ENCODE measurements at regions not wholly inside any gene's neighbourhood (a gene's known extent, or its start where the extent isn't known, plus 50 kb on each side); places are given as distances from the start of the nearest gene placed in this dataset.
"Not testable (repeated sequence)": the region's sequence is repeated elsewhere in the genome, so short reads cannot be mapped to it uniquely, and the experiment has no call there.

DNA sequence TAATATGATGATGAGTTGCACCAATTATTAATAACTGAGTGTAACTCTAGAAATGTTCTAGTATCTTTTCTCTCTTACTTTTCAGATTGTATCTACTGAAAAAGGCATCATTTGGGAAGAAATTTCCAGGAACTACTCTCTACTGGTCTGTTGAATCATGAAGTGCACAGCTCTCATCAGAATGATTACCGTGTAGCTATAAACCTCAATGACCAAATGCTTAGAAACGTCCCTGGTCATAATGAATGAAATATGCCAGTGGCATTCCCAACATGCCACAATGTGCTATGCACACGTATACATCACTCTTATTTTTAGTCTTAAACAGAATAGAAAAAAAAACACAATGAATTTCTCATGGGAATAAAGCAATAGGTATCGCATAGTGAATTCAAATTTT lies 534.3 kb upstream of the OLFM3 start:
- no peaks in the 10 kb centered on the region for H3K27me3 ChIP-seq (replicated peaks; ENCODE audit: insufficient read depth)
- no peak for DNase-seq (ENCODE audit: low spot score)
- WGBS = 75% methylated on average over 4 of the region's 4 CpGs
- H3K4me3 ChIP-seq = no peak overlapping the region
- H3K36me3 ChIP-seq = no peaks in the 10 kb centered on the region
- H3K27ac ChIP-seq = no peak overlapping the region
- intact Hi-C loops (cut with DNase I) = no loop called here
- H3K9me3 ChIP-seq = no peaks in the 10 kb centered on the region
- no peaks in the 10 kb centered on the region for H3K4me1 ChIP-seq (replicated peaks)
- TF ChIP-seq POLR2A (IDR thresholded peaks at IDR 0.05) = no peak
- TF ChIP-seq, protein P1, sequence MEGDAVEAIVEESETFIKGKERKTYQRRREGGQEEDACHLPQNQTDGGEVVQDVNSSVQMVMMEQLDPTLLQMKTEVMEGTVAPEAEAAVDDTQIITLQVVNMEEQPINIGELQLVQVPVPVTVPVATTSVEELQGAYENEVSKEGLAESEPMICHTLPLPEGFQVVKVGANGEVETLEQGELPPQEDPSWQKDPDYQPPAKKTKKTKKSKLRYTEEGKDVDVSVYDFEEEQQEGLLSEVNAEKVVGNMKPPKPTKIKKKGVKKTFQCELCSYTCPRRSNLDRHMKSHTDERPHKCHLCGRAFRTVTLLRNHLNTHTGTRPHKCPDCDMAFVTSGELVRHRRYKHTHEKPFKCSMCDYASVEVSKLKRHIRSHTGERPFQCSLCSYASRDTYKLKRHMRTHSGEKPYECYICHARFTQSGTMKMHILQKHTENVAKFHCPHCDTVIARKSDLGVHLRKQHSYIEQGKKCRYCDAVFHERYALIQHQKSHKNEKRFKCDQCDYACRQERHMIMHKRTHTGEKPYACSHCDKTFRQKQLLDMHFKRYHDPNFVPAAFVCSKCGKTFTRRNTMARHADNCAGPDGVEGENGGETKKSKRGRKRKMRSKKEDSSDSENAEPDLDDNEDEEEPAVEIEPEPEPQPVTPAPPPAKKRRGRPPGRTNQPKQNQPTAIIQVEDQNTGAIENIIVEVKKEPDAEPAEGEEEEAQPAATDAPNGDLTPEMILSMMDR (IDR thresholded peaks at IDR 0.05) = no peak
- no peak for TF ChIP-seq POLR2AphosphoS5 (IDR thresholded peaks at IDR 0.05)

DNA sequence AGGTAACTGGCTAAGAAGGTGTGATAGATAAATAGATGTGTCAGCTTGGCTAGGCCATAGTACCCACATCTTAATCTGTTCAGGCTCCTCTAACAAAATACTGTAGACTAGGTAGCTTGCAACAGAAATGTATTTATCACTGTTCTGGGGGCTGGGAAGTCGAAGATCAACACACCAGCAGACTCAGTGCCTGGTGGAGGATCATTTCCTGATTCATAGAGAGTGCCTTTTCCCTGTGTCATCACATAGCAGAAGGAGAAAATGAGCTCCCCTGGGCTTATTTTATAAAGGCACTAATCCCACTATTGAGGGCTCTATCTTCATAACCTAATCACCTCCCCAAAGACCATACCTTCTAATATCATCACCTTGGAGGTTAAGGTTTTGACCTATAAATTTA lies 532.7 kb upstream of the OLFM3 start:
- H3K36me3 ChIP-seq = no peaks in the 10 kb centered on the region
- no peaks in the 10 kb centered on the region for H3K4me1 ChIP-seq (replicated peaks)

GRCh38 chr1:102500758-102501157 lies 504.0 kb upstream of the OLFM3 start:
- no peak for DNase-seq (ENCODE audit: low spot score)
- intact Hi-C loops (cut with DNase I) = no loop called here
- TF ChIP-seq, protein P1 (IDR thresholded peaks at IDR 0.05) = no peak
- TF ChIP-seq POLR2A (IDR thresholded peaks at IDR 0.05) (no peak), POLR2AphosphoS5 (IDR thresholded peaks at IDR 0.05) (no peak)

More for the DNA sequence above, 532.7 kb upstream of the OLFM3 start:
- no peak overlapping the region for H3K4me3 ChIP-seq
- no peak for DNase-seq (ENCODE audit: low spot score)
- TF ChIP-seq POLR2A (IDR thresholded peaks at IDR 0.05) (no peak), POLR2AphosphoS5 (IDR thresholded peaks at IDR 0.05) (no peak)
- TF ChIP-seq, protein P1 (IDR thresholded peaks at IDR 0.05) = no peak
- no peaks in the 10 kb centered on the region for H3K9me3 ChIP-seq
- no peaks in the 10 kb centered on the region for H3K27me3 ChIP-seq (replicated peaks; ENCODE audit: insufficient read depth)
- H3K27ac ChIP-seq = no peak overlapping the region
- intact Hi-C loops (cut with DNase I) = no loop called here
- 94% methylated on average over 1 of the region's 1 CpG for WGBS

GRCh38 chr1:102498929-102499328 lies 502.2 kb upstream of the OLFM3 start:
- Histone ChIP-seq H3K27me3 (replicated peaks; ENCODE audit: insufficient read depth) (no peaks in the 10 kb centered on the region), H3K27ac (no peak overlapping the region), H3K4me3 (no peak overlapping the region), H3K4me1 (replicated peaks) (no peaks in the 10 kb centered on the region), H3K36me3 (no peaks in the 10 kb centered on the region), H3K9me3 (no peaks in the 10 kb centered on the region)
- no peak for DNase-seq (ENCODE audit: low spot score)
- intact Hi-C loops (cut with DNase I) = no loop called here
- 83% methylated on average over 2 of the region's 2 CpGs for WGBS
- TF ChIP-seq, protein P1 (IDR thresholded peaks at IDR 0.05) = no peak
- TF ChIP-seq POLR2A (IDR thresholded peaks at IDR 0.05) (no peak), POLR2AphosphoS5 (IDR thresholded peaks at IDR 0.05) (no peak)

More at GRCh38 chr1:102500758-102501157, 504.0 kb upstream of the OLFM3 start:
- H3K27ac ChIP-seq = no peak overlapping the region
- H3K4me1 ChIP-seq (replicated peaks) = no peaks in the 10 kb centered on the region
- H3K9me3 ChIP-seq = no peaks in the 10 kb centered on the region
- 68% methylated on average over 3 of the region's 3 CpGs for WGBS
- H3K27me3 ChIP-seq (replicated peaks; ENCODE audit: insufficient read depth) = no peaks in the 10 kb centered on the region
- H3K36me3 ChIP-seq = no peaks in the 10 kb centered on the region
- no peak overlapping the region for H3K4me3 ChIP-seq

- intact Hi-C loops (cut with DNase I); H3K4me1 ChIP-seq (replicated peaks); H3K36me3 ChIP-seq; DNase-seq (ENCODE audit: low spot score); H3K4me3 ChIP-seq; H3K9me3 ChIP-seq; H3K27ac ChIP-seq; H3K27me3 ChIP-seq (replicated peaks; ENCODE audit: insufficient read depth): not testable (repeated sequence)
- 50% methylated on average over 3 of the region's 3 CpGs for WGBS
These were observed 501.1 kb upstream of the OLFM3 start for GRCh38 chr1:102497810-102498209.
